ENCODE measurements at regions not wholly inside any gene's neighbourhood (a gene's known extent, or its start where the extent isn't known, plus 50 kb on each side); places are given as distances from the start of the nearest gene placed in this dataset.

- TF ChIP-seq TAF1 (IDR thresholded peaks at IDR 0.05; ENCODE audit: low read depth), result no peak
- TF ChIP-seq EZH2 (IDR thresholded peaks at IDR 0.05; ENCODE audit: borderline replicate concordance, insufficient read depth, low read length, poor library complexity, severe bottlenecking), result no peak
- no peak for TF ChIP-seq POLR2AphosphoS5 (IDR thresholded peaks at IDR 0.05)
- no peak for TF ChIP-seq SMC3 (conservative IDR thresholded peaks at IDR 0.05; ENCODE audit: poor library complexity)
- TF ChIP-seq, protein P1, sequence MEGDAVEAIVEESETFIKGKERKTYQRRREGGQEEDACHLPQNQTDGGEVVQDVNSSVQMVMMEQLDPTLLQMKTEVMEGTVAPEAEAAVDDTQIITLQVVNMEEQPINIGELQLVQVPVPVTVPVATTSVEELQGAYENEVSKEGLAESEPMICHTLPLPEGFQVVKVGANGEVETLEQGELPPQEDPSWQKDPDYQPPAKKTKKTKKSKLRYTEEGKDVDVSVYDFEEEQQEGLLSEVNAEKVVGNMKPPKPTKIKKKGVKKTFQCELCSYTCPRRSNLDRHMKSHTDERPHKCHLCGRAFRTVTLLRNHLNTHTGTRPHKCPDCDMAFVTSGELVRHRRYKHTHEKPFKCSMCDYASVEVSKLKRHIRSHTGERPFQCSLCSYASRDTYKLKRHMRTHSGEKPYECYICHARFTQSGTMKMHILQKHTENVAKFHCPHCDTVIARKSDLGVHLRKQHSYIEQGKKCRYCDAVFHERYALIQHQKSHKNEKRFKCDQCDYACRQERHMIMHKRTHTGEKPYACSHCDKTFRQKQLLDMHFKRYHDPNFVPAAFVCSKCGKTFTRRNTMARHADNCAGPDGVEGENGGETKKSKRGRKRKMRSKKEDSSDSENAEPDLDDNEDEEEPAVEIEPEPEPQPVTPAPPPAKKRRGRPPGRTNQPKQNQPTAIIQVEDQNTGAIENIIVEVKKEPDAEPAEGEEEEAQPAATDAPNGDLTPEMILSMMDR (IDR thresholded peaks at IDR 0.05; ENCODE audit: poor library complexity, severe bottlenecking), result no peak
- TF ChIP-seq REST (IDR thresholded peaks at IDR 0.05; ENCODE audit: borderline replicate concordance), result no peak
- no peak for TF ChIP-seq EP300 (conservative IDR thresholded peaks at IDR 0.05; ENCODE audit: poor library complexity, severe bottlenecking)
- no peak for TF ChIP-seq MXI1 (conservative IDR thresholded peaks at IDR 0.05; ENCODE audit: poor library complexity, severe bottlenecking)
- no peak for TF ChIP-seq RAD21 (conservative IDR thresholded peaks at IDR 0.05)
Measured at GRCh38 chr13:56975647-56976046, 165.1 kb upstream of the PRR20A start.
